GM19452 (cell line): ENCODE measurements at regions not wholly inside any gene's neighbourhood (a gene's known extent, or its start where the extent isn't known, plus 50 kb on each side); places are given as distances from the start of the nearest gene placed in this dataset.

Source experiments
- ATAC-seq: cut with Tn5 transposase; IDR thresholded peaks from one replicate; pipeline ENCODE4 v1.9.1; 2021; ENCODE audit not compliant: unreplicated experiment

- no peak for ATAC-seq
Observed at GRCh38 chr15:47383801-47384200, 333.5 kb upstream of the SEMA6D start.

- ATAC-seq, result no peak
Observed at GRCh38 chr15:47384341-47384740, 333.0 kb upstream of the SEMA6D start.

GRCh38 chr15:47384776-47385175 is 332.5 kb upstream of the SEMA6D start:
- no peak for ATAC-seq

- no peak for ATAC-seq
Observed at GRCh38 chr15:47386459-47386858, 330.8 kb upstream of the SEMA6D start.

- ATAC-seq, result no peak
Observed at GRCh38 chr15:47388299-47388698, 329.0 kb upstream of the SEMA6D start.

- ATAC-seq, result no peak
Observed at GRCh38 chr15:47390208-47390765, 327.0 kb upstream of the SEMA6D start.

- no peak for ATAC-seq
Observed at GRCh38 chr15:47394286-47394809, 323.0 kb upstream of the SEMA6D start.

- ATAC-seq, result no peak
Observed at GRCh38 chr15:47395076-47395475, 322.2 kb upstream of the SEMA6D start.

- no peak for ATAC-seq
Observed at GRCh38 chr15:47397655-47398054, 319.6 kb upstream of the SEMA6D start.

GRCh38 chr15:47398132-47398531 is 319.2 kb upstream of the SEMA6D start:
- ATAC-seq, result no peak

- no peak for ATAC-seq
Observed at GRCh38 chr15:47398594-47398993, 318.7 kb upstream of the SEMA6D start.

GRCh38 chr15:47399100-47399499 is 318.2 kb upstream of the SEMA6D start:
- no peak for ATAC-seq

GRCh38 chr15:47400603-47401002 is 316.7 kb upstream of the SEMA6D start:
- ATAC-seq, result no peak

GRCh38 chr15:47401427-47401826 is 315.9 kb upstream of the SEMA6D start:
- ATAC-seq, result no peak

- no peak for ATAC-seq
Observed at GRCh38 chr15:47402829-47403228, 314.5 kb upstream of the SEMA6D start.

- no peak for ATAC-seq
Observed at GRCh38 chr15:47404877-47405276, 312.4 kb upstream of the SEMA6D start.

- ATAC-seq, result no peak
Observed at GRCh38 chr15:47405365-47406162, 311.7 kb upstream of the SEMA6D start.

- ATAC-seq, result no peak
Observed at GRCh38 chr15:47407692-47408091, 309.6 kb upstream of the SEMA6D start.

GRCh38 chr15:47409038-47409437 is 308.3 kb upstream of the SEMA6D start:
- no peak for ATAC-seq

- ATAC-seq, result no peak
Observed at GRCh38 chr15:47409600-47409999, 307.7 kb upstream of the SEMA6D start.

GRCh38 chr15:47410247-47410646 is 307.1 kb upstream of the SEMA6D start:
- ATAC-seq, result no peak

- ATAC-seq, result no peak
Observed at GRCh38 chr15:47411733-47412132, 305.6 kb upstream of the SEMA6D start.

- ATAC-seq, result no peak
Observed at GRCh38 chr15:47412136-47412535, 305.2 kb upstream of the SEMA6D start.
